ENCODE measurements at regions not wholly inside any gene's neighbourhood (a gene's known extent, or its start where the extent isn't known, plus 50 kb on each side); places are given as distances from the start of the nearest gene placed in this dataset.

DNA sequence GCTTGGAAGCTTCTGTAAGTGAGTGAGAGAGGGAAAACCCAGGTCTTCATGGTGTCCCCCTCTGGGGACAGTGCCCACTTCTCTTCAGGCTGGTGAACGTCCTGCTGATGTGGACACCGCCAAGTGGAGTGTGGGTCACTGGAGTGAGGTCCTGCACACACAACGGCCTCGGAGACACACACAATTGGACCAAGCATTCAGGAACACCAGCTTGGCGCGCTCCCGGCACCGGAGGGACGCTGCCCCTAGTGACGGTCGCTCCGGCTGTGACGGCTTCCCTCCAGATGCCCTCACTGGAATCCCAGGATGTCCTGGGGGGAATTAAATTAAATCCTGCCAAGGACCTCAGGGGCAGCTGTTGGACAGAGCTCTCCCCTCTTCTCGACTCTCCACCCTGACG is 123.1 kb downstream of the ZNF664 start:
- H3K4me2 ChIP-seq (ENCODE audit: low read length) = no peak overlapping the region
- no peaks in the 10 kb centered on the region for H4K20me1 ChIP-seq (ENCODE audit: insufficient read depth)
- no peak overlapping the region for H3K27ac ChIP-seq (ENCODE audit: low read length)
- H3K27me3 ChIP-seq (ENCODE audit: insufficient read depth, low read depth, low read length) = no peaks in the 10 kb centered on the region
- TF ChIP-seq TAF1 (IDR thresholded peaks at IDR 0.05; ENCODE audit: low read depth) = no peak
- TF ChIP-seq SMC3 (conservative IDR thresholded peaks at IDR 0.05; ENCODE audit: poor library complexity) = no peak
- TF ChIP-seq, protein P1, sequence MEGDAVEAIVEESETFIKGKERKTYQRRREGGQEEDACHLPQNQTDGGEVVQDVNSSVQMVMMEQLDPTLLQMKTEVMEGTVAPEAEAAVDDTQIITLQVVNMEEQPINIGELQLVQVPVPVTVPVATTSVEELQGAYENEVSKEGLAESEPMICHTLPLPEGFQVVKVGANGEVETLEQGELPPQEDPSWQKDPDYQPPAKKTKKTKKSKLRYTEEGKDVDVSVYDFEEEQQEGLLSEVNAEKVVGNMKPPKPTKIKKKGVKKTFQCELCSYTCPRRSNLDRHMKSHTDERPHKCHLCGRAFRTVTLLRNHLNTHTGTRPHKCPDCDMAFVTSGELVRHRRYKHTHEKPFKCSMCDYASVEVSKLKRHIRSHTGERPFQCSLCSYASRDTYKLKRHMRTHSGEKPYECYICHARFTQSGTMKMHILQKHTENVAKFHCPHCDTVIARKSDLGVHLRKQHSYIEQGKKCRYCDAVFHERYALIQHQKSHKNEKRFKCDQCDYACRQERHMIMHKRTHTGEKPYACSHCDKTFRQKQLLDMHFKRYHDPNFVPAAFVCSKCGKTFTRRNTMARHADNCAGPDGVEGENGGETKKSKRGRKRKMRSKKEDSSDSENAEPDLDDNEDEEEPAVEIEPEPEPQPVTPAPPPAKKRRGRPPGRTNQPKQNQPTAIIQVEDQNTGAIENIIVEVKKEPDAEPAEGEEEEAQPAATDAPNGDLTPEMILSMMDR (IDR thresholded peaks at IDR 0.05; ENCODE audit: poor library complexity, severe bottlenecking) = no peak
- TF ChIP-seq, protein P2, sequence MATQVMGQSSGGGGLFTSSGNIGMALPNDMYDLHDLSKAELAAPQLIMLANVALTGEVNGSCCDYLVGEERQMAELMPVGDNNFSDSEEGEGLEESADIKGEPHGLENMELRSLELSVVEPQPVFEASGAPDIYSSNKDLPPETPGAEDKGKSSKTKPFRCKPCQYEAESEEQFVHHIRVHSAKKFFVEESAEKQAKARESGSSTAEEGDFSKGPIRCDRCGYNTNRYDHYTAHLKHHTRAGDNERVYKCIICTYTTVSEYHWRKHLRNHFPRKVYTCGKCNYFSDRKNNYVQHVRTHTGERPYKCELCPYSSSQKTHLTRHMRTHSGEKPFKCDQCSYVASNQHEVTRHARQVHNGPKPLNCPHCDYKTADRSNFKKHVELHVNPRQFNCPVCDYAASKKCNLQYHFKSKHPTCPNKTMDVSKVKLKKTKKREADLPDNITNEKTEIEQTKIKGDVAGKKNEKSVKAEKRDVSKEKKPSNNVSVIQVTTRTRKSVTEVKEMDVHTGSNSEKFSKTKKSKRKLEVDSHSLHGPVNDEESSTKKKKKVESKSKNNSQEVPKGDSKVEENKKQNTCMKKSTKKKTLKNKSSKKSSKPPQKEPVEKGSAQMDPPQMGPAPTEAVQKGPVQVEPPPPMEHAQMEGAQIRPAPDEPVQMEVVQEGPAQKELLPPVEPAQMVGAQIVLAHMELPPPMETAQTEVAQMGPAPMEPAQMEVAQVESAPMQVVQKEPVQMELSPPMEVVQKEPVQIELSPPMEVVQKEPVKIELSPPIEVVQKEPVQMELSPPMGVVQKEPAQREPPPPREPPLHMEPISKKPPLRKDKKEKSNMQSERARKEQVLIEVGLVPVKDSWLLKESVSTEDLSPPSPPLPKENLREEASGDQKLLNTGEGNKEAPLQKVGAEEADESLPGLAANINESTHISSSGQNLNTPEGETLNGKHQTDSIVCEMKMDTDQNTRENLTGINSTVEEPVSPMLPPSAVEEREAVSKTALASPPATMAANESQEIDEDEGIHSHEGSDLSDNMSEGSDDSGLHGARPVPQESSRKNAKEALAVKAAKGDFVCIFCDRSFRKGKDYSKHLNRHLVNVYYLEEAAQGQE (IDR thresholded peaks at IDR 0.05; ENCODE audit: borderline replicate concordance) = no peak
- no peak for TF ChIP-seq POLR2AphosphoS5 (IDR thresholded peaks at IDR 0.05)
- no peak for TF ChIP-seq MXI1 (conservative IDR thresholded peaks at IDR 0.05; ENCODE audit: poor library complexity, severe bottlenecking)
- no peak for TF ChIP-seq EP300 (conservative IDR thresholded peaks at IDR 0.05; ENCODE audit: poor library complexity, severe bottlenecking)
- TF ChIP-seq RAD21 (conservative IDR thresholded peaks at IDR 0.05) = no peak
- TF ChIP-seq EZH2 (IDR thresholded peaks at IDR 0.05; ENCODE audit: borderline replicate concordance, insufficient read depth, low read length, poor library complexity, severe bottlenecking) = no peak
- no peaks in the 10 kb centered on the region for H3K79me2 ChIP-seq (replicated peaks; ENCODE audit: insufficient read depth, low read length)
- H3K9ac ChIP-seq (ENCODE audit: low read length) = no peak overlapping the region
- no peak overlapping the region for H3K4me3 ChIP-seq (ENCODE audit: low read length)
- no peaks in the 10 kb centered on the region for H3K9me3 ChIP-seq (ENCODE audit: low read length)
- no peaks in the 10 kb centered on the region for H3K9me2 ChIP-seq (ENCODE audit: insufficient read depth, low read length)
- H3K36me3 ChIP-seq (ENCODE audit: insufficient read depth, low read length) = no peaks in the 10 kb centered on the region
- no peak overlapping the region for H2AFZ ChIP-seq (ENCODE audit: low read depth, low read length)
- H3F3A ChIP-seq (ENCODE audit: insufficient read depth, low read length, poor library complexity, severe bottlenecking) = no peaks in the 10 kb centered on the region

DNA sequence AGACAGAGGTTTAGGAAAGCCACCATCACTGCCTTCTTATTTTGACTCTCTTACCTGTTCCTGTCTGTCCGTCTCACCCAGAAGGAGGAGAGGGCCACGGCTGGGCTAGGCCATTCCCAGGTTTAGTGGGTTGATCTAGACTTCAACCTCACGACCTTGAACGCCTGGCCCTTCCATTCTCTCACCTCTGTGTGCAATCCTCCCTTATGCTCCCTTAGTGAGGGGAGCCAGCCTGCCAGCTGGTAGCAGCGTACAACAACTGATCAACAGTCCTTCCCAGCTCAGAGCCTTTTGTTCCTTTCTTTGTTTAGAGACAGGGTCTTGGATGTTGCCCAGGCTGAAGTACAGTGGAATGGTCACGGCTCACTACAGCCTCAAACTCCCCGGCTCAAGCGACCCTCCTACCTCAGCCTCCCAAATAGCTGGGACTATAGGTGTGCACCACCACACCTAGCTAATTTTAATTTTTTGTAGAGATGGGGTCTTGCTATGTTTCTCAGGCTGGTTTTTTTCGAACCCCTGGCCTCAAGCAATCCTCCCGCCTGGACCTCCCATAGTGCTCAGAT is 123.9 kb downstream of the ZNF664 start:
- Histone ChIP-seq H3F3A (ENCODE audit: insufficient read depth, low read length, poor library complexity, severe bottlenecking) (no peaks in the 10 kb centered on the region), H2AFZ (ENCODE audit: low read depth, low read length) (no peak overlapping the region), H3K9me3 (ENCODE audit: low read length) (no peaks in the 10 kb centered on the region), H3K4me3 (ENCODE audit: low read length) (no peak overlapping the region), H3K9ac (ENCODE audit: low read length) (no peak overlapping the region), H3K27me3 (ENCODE audit: insufficient read depth, low read depth, low read length) (no peaks in the 10 kb centered on the region), H3K4me2 (ENCODE audit: low read length) (no peak overlapping the region), H3K27ac (ENCODE audit: low read length) (no peak overlapping the region), H4K20me1 (ENCODE audit: insufficient read depth) (no peaks in the 10 kb centered on the region), H3K36me3 (ENCODE audit: insufficient read depth, low read length) (no peaks in the 10 kb centered on the region), H3K79me2 (replicated peaks; ENCODE audit: insufficient read depth, low read length) (no peaks in the 10 kb centered on the region), H3K9me2 (ENCODE audit: insufficient read depth, low read length) (no peaks in the 10 kb centered on the region)
- TF ChIP-seq, protein P2 (IDR thresholded peaks at IDR 0.05; ENCODE audit: borderline replicate concordance) = no peak
- TF ChIP-seq MXI1 (conservative IDR thresholded peaks at IDR 0.05; ENCODE audit: poor library complexity, severe bottlenecking) = no peak
- TF ChIP-seq EP300 (conservative IDR thresholded peaks at IDR 0.05; ENCODE audit: poor library complexity, severe bottlenecking) = no peak
- no peak for TF ChIP-seq SMC3 (conservative IDR thresholded peaks at IDR 0.05; ENCODE audit: poor library complexity)
- TF ChIP-seq EZH2 (IDR thresholded peaks at IDR 0.05; ENCODE audit: borderline replicate concordance, insufficient read depth, low read length, poor library complexity, severe bottlenecking) = no peak
- TF ChIP-seq, protein P1 (IDR thresholded peaks at IDR 0.05; ENCODE audit: poor library complexity, severe bottlenecking) = no peak
- TF ChIP-seq POLR2AphosphoS5 (IDR thresholded peaks at IDR 0.05) = no peak
- no peak for TF ChIP-seq TAF1 (IDR thresholded peaks at IDR 0.05; ENCODE audit: low read depth)

Measured in neural cell (in vitro differentiated cells).